Body of pancreas (tissue), 4 donors: ENCODE measurements at regions not wholly inside any gene's neighbourhood (a gene's known extent, or its start where the extent isn't known, plus 50 kb on each side); places are given as distances from the start of the nearest gene placed in this dataset.
"Not testable (repeated sequence)": the region's sequence is repeated elsewhere in the genome, so short reads cannot be mapped to it uniquely, and the experiment has no call there.

ENCODE experiments used
- ATAC-seq: fragments of 150-250 bp; one replicate; pipeline ENCODE4 v1.9.1; 2016
- DNase-seq, 4 donors: peaks; one replicate each; pipeline ENCODE4 v3.0.0-alpha.2; 2019
- H3K27ac ChIP-seq, 4 donors: fragments of 200-600 bp; sonication (generic); 1 replicate in 3 of 4; 2 replicates in 1 of 4; pipeline versions ENCODE4 v1.5.1 to v1.6.1; 2016 to 2019; ENCODE audit warnings: mild to moderate bottlenecking in 1 of 4, mixed read lengths in 1 of 4, moderate library complexity in 1 of 4
- H3K27me3 ChIP-seq, 2 donors: fragments of 200-600 bp; sonication (generic); one replicate each; pipeline ENCODE4 v1.6.0; 2016; ENCODE audit warnings: mild to moderate bottlenecking in 1 of 2
- H3K36me3 ChIP-seq, 2 donors: fragments of 200-600 bp; sonication (generic); replicated peaks in 1 of 2; 2 replicates each; pipeline ENCODE4 v1.5.1; 2016; ENCODE audit warnings: low read depth in 2 of 2; ENCODE audit not compliant: insufficient read depth in 1 of 2
- H3K4me1 ChIP-seq: fragments of 200-600 bp; sonication (generic); one replicate; pipeline ENCODE4 v1.6.0; 2016
- H3K4me3 ChIP-seq, 2 donors: fragments of 200-600 bp; sonication (generic); 1 replicate in 1 of 2; 2 replicates in 1 of 2; pipeline ENCODE4 v1.5.1; 2016 to 2019
- H3K9me3 ChIP-seq, 3 donors: fragments of 200-600 bp; sonication (generic); 1 replicate in 2 of 3; 2 replicates in 1 of 3; pipeline ENCODE4 v1.5.1; 2016
- CTCF ChIP-seq, 7 experiments: fragments of 450-650 bp in 4 of 7; fragments of 200-600 bp in 3 of 7; sonication (generic) in 3 of 7; IDR thresholded peaks; one replicate each; pipeline ENCODE4 v1.5.1; 2016 to 2019; ENCODE audit warnings: antibody characterized with exemption in 7 of 7
- POLR2A ChIP-seq, 3 donors: fragments of 450-650 bp; IDR thresholded peaks; one replicate each; pipeline ENCODE4 v1.6.1; 2016; ENCODE audit warnings: antibody characterized with exemption in 3 of 3, mild to moderate bottlenecking in 2 of 3
- WGBS, 2 donors: methylation state at CpG; one replicate each; pipeline ENCODE4 v1.1.5; 2017; 5-methylcytosine and 5-hydroxymethylcytosine counted together
- intact Hi-C: fragments of 100-400 bp; cut with DNase I; formaldehyde crosslinking; loops from one replicate; pipeline ENCODE4 v1.15.1; 2023

DNA sequence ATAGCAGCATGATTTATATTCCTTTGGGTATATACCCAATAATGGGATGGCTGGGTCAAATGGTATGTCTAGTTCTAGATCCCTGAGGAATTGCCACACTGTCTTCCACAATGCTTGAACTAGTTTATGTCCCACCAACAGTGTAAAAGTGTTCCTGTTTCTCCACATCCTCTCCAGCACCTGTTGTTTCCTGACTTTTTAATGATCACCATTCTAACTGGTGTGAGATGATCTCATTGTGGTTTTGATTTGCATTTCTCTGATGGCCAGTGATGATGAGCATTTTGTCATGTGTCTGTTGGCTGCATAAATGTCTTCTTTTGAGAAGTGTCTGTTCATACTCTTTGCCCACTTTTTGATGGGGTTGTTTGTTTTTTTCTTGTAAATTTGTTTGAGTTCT is 54.0 kb upstream of the GPR89A start:
- DNase-seq, intact Hi-C loops, H3K9me3 ChIP-seq, H3K4me3 ChIP-seq, H3K36me3 ChIP-seq, H3K27ac ChIP-seq, H3K27me3 ChIP-seq, ATAC-seq, H3K4me1 ChIP-seq: not testable (repeated sequence)

GRCh38 chr1:145545055-145545454 is 62.7 kb upstream of the GPR89A start:
- DNase-seq (no peak), ATAC-seq (no peak)
- no peak overlapping the region for H3K27ac ChIP-seq
- intact Hi-C loops: no loop called here
- no peak for TF ChIP-seq POLR2A (IDR thresholded peaks at IDR 0.05)
- TF ChIP-seq CTCF (IDR thresholded peaks at IDR 0.05): no peak
- no peaks in the 10 kb centered on the region for H3K9me3 ChIP-seq
- no peaks in the 10 kb centered on the region for H3K4me1 ChIP-seq
- WGBS, 2 donors: 65 to 78% methylated on average over 2 of the region's 2 CpGs
- H3K27me3 ChIP-seq: no peaks in the 10 kb centered on the region
- H3K4me3 ChIP-seq: no peak overlapping the region
- no peaks in the 10 kb centered on the region for H3K36me3 ChIP-seq

GRCh38 chr1:145541685-145542084 is 66.1 kb upstream of the GPR89A start:
- H3K4me3 ChIP-seq, H3K9me3 ChIP-seq, H3K4me1 ChIP-seq, H3K36me3 ChIP-seq, DNase-seq, intact Hi-C loops, H3K27me3 ChIP-seq, ATAC-seq, H3K27ac ChIP-seq: not testable (repeated sequence)
- 29 to 53% methylated on average over 3 of the region's 6 CpGs for WGBS, 2 donors

- DNase-seq, intact Hi-C loops, H3K4me3 ChIP-seq, H3K4me1 ChIP-seq, H3K27ac ChIP-seq, H3K36me3 ChIP-seq, H3K27me3 ChIP-seq, ATAC-seq, H3K9me3 ChIP-seq: not testable (repeated sequence)
- 40 to 43% methylated on average over 8 to 9 of the region's 9 CpGs for WGBS, 2 donors
Measured at GRCh38 chr1:145541246-145541645, 66.5 kb upstream of the GPR89A start.

- DNase-seq: peak in 2 of 4 donors; percentile 7 to 11
- not testable (repeated sequence) for H3K4me3 ChIP-seq
Measured at GRCh38 chr1:145538118-145538882, 69.5 kb upstream of the GPR89A start.

GRCh38 chr1:145537003-145537402 is 70.8 kb upstream of the GPR89A start:
- ATAC-seq, H3K36me3 ChIP-seq, H3K27me3 ChIP-seq, intact Hi-C loops, H3K4me1 ChIP-seq, H3K9me3 ChIP-seq, H3K4me3 ChIP-seq, H3K27ac ChIP-seq, DNase-seq: not testable (repeated sequence)
- WGBS, 2 donors: 78 to 85% methylated on average over 2 of the region's 2 CpGs

More at GRCh38 chr1:145538118-145538882, 69.5 kb upstream of the GPR89A start:
- H3K27ac ChIP-seq, intact Hi-C loops, H3K36me3 ChIP-seq, H3K27me3 ChIP-seq, H3K4me1 ChIP-seq, H3K9me3 ChIP-seq: not testable (repeated sequence)
- peak; percentile 65 for ATAC-seq
- WGBS, 2 donors: 32 to 44% methylated on average over 3 of the region's 3 CpGs

GRCh38 chr1:145535461-145535860 is 72.3 kb upstream of the GPR89A start:
- H3K27ac ChIP-seq, H3K36me3 ChIP-seq, H3K27me3 ChIP-seq, intact Hi-C loops, H3K4me3 ChIP-seq, ATAC-seq, H3K9me3 ChIP-seq, H3K4me1 ChIP-seq: not testable (repeated sequence)
- peak; percentile 9 to 18 (median 12) for DNase-seq
- WGBS, 2 donors: 0 to 10% methylated on average over 2 of the region's 2 CpGs

DNA sequence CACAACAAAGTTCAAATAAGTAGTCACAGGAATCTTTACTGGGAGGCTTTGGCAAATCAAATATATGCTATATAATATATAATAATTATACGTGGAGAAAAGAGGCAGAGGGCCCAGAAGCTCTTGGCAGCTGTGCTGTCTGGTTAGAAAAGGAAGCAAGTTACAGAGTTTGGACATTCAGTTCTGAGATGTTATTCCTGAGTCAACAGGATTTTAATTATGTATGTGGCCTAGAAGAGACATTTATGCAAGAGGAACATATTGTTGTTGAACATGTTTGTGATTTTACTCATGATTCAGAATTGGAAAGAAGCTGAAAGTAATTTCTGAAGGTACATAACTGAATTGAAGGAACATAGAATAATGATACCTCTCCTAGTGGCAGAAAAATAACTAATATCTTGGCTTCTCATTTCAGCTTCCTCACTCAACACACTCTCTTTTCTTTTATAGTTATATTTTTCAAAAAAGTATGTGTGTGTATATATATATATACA is 79.7 kb upstream of the GPR89A start:
- H3K4me3 ChIP-seq, H3K36me3 ChIP-seq, ATAC-seq, H3K4me1 ChIP-seq, H3K9me3 ChIP-seq, H3K27ac ChIP-seq, DNase-seq, intact Hi-C loops, H3K27me3 ChIP-seq: not testable (repeated sequence)
- WGBS, 2 donors: 50 to 58% methylated on average over 1 of the region's 1 CpG

GRCh38 chr1:145520159-145520558 is 87.6 kb upstream of the GPR89A start:
- 79 to 100% methylated on average over 1 to 3 of the region's 3 CpGs for WGBS, 2 donors
- ATAC-seq: not testable (repeated sequence)

DNA sequence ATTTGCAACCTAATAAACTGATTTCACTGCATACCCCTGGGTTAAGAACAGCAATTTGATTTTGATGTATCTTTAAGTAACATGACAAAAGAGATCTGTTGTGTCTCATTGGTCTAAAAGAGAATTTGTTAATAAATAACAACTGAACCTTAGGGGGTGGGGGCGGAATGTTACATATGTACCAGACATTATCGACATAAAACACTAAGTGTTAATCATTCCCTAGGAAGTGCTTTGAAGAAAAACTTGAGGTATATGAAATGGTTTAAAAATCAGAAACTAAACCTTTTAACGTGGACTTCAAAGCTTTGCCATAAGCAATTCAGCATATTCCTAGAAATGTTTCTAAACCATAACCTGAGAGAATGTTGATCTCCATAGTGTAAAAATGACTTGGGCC is 88.5 kb upstream of the GPR89A start:
- H3K27me3 ChIP-seq, H3K9me3 ChIP-seq, DNase-seq, H3K4me1 ChIP-seq, H3K27ac ChIP-seq, intact Hi-C loops, H3K4me3 ChIP-seq, H3K36me3 ChIP-seq, ATAC-seq: not testable (repeated sequence)
- 44 to 51% methylated on average over 3 of the region's 3 CpGs for WGBS, 2 donors

More at GRCh38 chr1:145520159-145520558, 87.6 kb upstream of the GPR89A start:
- H3K27me3 ChIP-seq, H3K9me3 ChIP-seq, intact Hi-C loops, H3K4me1 ChIP-seq, DNase-seq, H3K27ac ChIP-seq, H3K36me3 ChIP-seq, H3K4me3 ChIP-seq: not testable (repeated sequence)

GRCh38 chr1:145513017-145513416 is 87.6 kb upstream of the NBPF20 start:
- H3K4me3 ChIP-seq, H3K9me3 ChIP-seq, H3K4me1 ChIP-seq, H3K27me3 ChIP-seq, ATAC-seq, intact Hi-C loops, H3K27ac ChIP-seq, H3K36me3 ChIP-seq: not testable (repeated sequence)
- WGBS, 2 donors: 0 to 7% methylated on average over 1 of the region's 2 CpGs
- peak in 2 of 4 donors; percentile 3 to 10 for DNase-seq
